ENCODE measurements at regions not wholly inside any gene's neighbourhood (a gene's known extent, or its start where the extent isn't known, plus 50 kb on each side); places are given as distances from the start of the nearest gene placed in this dataset.
"Not testable (repeated sequence)": the region's sequence is repeated elsewhere in the genome, so short reads cannot be mapped to it uniquely, and the experiment has no call there.

- no peak for DNase-seq (ENCODE audit: low read depth)
Measured at GRCh38 chr1:4174291-4175200, 274.5 kb upstream of the C1orf174 start.

- DNase-seq (ENCODE audit: low read depth) = no peak
Measured at GRCh38 chr1:4175566-4176405, 275.7 kb upstream of the C1orf174 start.

- no peak for DNase-seq (ENCODE audit: low read depth)
Measured at GRCh38 chr1:4176841-4177240, 276.8 kb upstream of the C1orf174 start.

GRCh38 chr1:4177425-4178150, 277.5 kb upstream of the C1orf174 start:
- DNase-seq (ENCODE audit: low read depth) = no peak

- DNase-seq (ENCODE audit: low read depth) = no peak
Measured at GRCh38 chr1:4178501-4179113, 278.5 kb upstream of the C1orf174 start.

GRCh38 chr1:4179914-4180735, 280.1 kb upstream of the C1orf174 start:
- DNase-seq (ENCODE audit: low read depth) = no peak

- DNase-seq (ENCODE audit: low read depth) = not testable (repeated sequence)
Measured at GRCh38 chr1:4186486-4186885, 286.4 kb upstream of the C1orf174 start.

- DNase-seq (ENCODE audit: low read depth) = no peak
Measured at GRCh38 chr1:4203501-4203900, 303.4 kb upstream of the C1orf174 start.

GRCh38 chr1:4207183-4207582, 307.1 kb upstream of the C1orf174 start:
- DNase-seq (ENCODE audit: low read depth) = no peak

GRCh38 chr1:4207842-4208692, 308.0 kb upstream of the C1orf174 start:
- no peak for DNase-seq (ENCODE audit: low read depth)

- DNase-seq (ENCODE audit: low read depth) = no peak
Measured at GRCh38 chr1:4210043-4210442, 310.0 kb upstream of the C1orf174 start.

GRCh38 chr1:4212796-4213195, 312.7 kb upstream of the C1orf174 start:
- DNase-seq (ENCODE audit: low read depth) = no peak

GRCh38 chr1:4213366-4213973, 313.4 kb upstream of the C1orf174 start:
- DNase-seq (ENCODE audit: low read depth) = no peak

- DNase-seq (ENCODE audit: low read depth) = no peak
Measured at GRCh38 chr1:4214826-4215225, 314.8 kb upstream of the C1orf174 start.

- DNase-seq (ENCODE audit: low read depth) = no peak
Measured at GRCh38 chr1:4215391-4215790, 315.3 kb upstream of the C1orf174 start.

- DNase-seq (ENCODE audit: low read depth) = no peak
Measured at GRCh38 chr1:4216231-4216630, 316.2 kb upstream of the C1orf174 start.

GRCh38 chr1:4218619-4219018, 318.5 kb upstream of the C1orf174 start:
- no peak for DNase-seq (ENCODE audit: low read depth)

GRCh38 chr1:4219111-4219510, 319.0 kb upstream of the C1orf174 start:
- DNase-seq (ENCODE audit: low read depth) = no peak

- no peak for DNase-seq (ENCODE audit: low read depth)
Measured at GRCh38 chr1:4219826-4220225, 319.8 kb upstream of the C1orf174 start.

- no peak for DNase-seq (ENCODE audit: low read depth)
Measured at GRCh38 chr1:4220362-4220761, 320.3 kb upstream of the C1orf174 start.

Measured in stimulated activated CD4-positive, alpha-beta T cell treated with anti-CD3 and anti-CD28 coated beads, Interleukin-2, amount 100 ng/mL, for 4 hours (primary cell).